H1 (cell line): ENCODE measurements at regions not wholly inside any gene's neighbourhood (a gene's known extent, or its start where the extent isn't known, plus 50 kb on each side); places are given as distances from the start of the nearest gene placed in this dataset.

ENCODE experiments used
- CTCF ChIA-PET: fragments of 300-600 bp; sonication (Branson Sonifier 250); formaldehyde crosslinking; loops from one replicate; lab custom pipeline; 2021; ENCODE audit not compliant: partially characterized antibody; lab: Charles Lee
- POLR2A ChIA-PET: fragments of 300-600 bp; sonication (Branson Sonifier 250); formaldehyde crosslinking; loops from one replicate; lab custom pipeline; 2021; ENCODE audit warnings: inconsistent platforms; ENCODE audit not compliant: partially characterized antibody; lab: Charles Lee
- DNase-seq, 2 experiments: peaks; one replicate each; pipeline versions ENCODE4 v3.0.0 to v3.0.0-alpha.2; 2010 to 2022; ENCODE audit warnings: low spot score in 2 of 2, low read depth in 1 of 2, mixed read lengths in 1 of 2
- FAIRE-seq: peaks from 2 replicates; lab custom pipeline; 2011; peaks lifted over from hg19 to GRCh38; lab: Jason Lieb, UNC
- H2AFZ ChIP-seq: 2 replicates; pipeline ENCODE4 v1.8.1; 2012; ENCODE audit warnings: low read length, inconsistent platforms
- H2AK5ac ChIP-seq: 2 replicates; pipeline ENCODE4 v1.6.1; 2013; ENCODE audit warnings: low read depth, low read length
- H2BK120ac ChIP-seq: replicated peaks from 2 replicates; pipeline ENCODE3; 2013; ENCODE audit warnings: low read depth, low read length, inconsistent platforms
- H2BK12ac ChIP-seq: 2 replicates; pipeline ENCODE4 v1.6.1; 2013; ENCODE audit warnings: low read depth, low read length
- H2BK15ac ChIP-seq: 2 replicates; pipeline ENCODE4 v1.6.1; 2013; ENCODE audit warnings: low read length
- H2BK20ac ChIP-seq: 2 replicates; pipeline ENCODE4 v1.6.1; 2013; ENCODE audit warnings: low read length
- H2BK5ac ChIP-seq: 2 replicates; pipeline ENCODE4 v1.6.1; 2013; ENCODE audit warnings: low read depth, low read length
- H3K14ac ChIP-seq: 2 replicates; pipeline ENCODE4 v1.6.1; 2013; ENCODE audit warnings: inconsistent platforms; ENCODE audit not compliant: insufficient read length
- H3K18ac ChIP-seq: 2 replicates; pipeline ENCODE4 v1.6.1; 2013; ENCODE audit warnings: low read length; ENCODE audit errors: extremely low read depth
- H3K23ac ChIP-seq: 2 replicates; pipeline ENCODE4 v1.6.1; 2013; ENCODE audit warnings: inconsistent platforms; ENCODE audit not compliant: insufficient read length
- H3K23me2 ChIP-seq: 2 replicates; pipeline ENCODE4 v1.6.1; 2013; ENCODE audit warnings: low read depth, low read length
- H3K27ac ChIP-seq: 2 replicates; pipeline ENCODE4 v1.6.1; 2011; ENCODE audit warnings: low read depth, low read length, inconsistent platforms
- H3K27me3 ChIP-seq, 4 experiments: replicated peaks in 1 of 4; 1 replicate in 1 of 4; 2 replicates in 3 of 4; pipeline versions ENCODE4 v1.6.1 to v1.8.1; 2011 to 2013; ENCODE audit warnings: low read length in 3 of 4, mild to moderate bottlenecking in 3 of 4, inconsistent platforms in 2 of 4, mixed read lengths in 2 of 4, moderate library complexity in 1 of 4; ENCODE audit not compliant: control insufficient read depth in 3 of 4, insufficient read depth in 3 of 4; ENCODE audit errors: extremely low read depth in 1 of 4
- H3K36me3 ChIP-seq, 4 experiments: 2 replicates each; pipeline versions ENCODE4 v1.6.1 to v1.8.1; 2011 to 2013; ENCODE audit warnings: mild to moderate bottlenecking in 4 of 4, low read length in 3 of 4, moderate library complexity in 2 of 4, control low read depth in 1 of 4, inconsistent platforms in 1 of 4; ENCODE audit not compliant: insufficient read depth in 4 of 4, control insufficient read depth in 2 of 4
- H3K4ac ChIP-seq: replicated peaks from 2 replicates; pipeline ENCODE3; 2013; ENCODE audit warnings: low read length, low read depth, mixed read lengths, inconsistent platforms; ENCODE audit not compliant: insufficient read length
- H3K4me1 ChIP-seq, 4 experiments: replicated peaks in 1 of 4; 1 replicate in 1 of 4; 2 replicates in 3 of 4; pipeline versions ENCODE4 v1.6.1 to v1.8.1; 2011 to 2013; ENCODE audit warnings: low read length in 3 of 4, inconsistent platforms in 2 of 4, mixed read lengths in 1 of 4; ENCODE audit not compliant: insufficient read depth in 4 of 4, control insufficient read depth in 3 of 4
- H3K4me2 ChIP-seq, 2 experiments: 2 replicates each; pipeline versions ENCODE4 v1.6.1 to v1.8.1; 2011 to 2013; ENCODE audit warnings: low read depth in 2 of 2, low read length in 2 of 2, control low read depth in 1 of 2, inconsistent platforms in 1 of 2, mild to moderate bottlenecking in 1 of 2; ENCODE audit not compliant: insufficient read depth in 1 of 2
- H3K4me3 ChIP-seq, 4 experiments: fragments of 200-600, 300-600 bp in 1 of 4; sonication (generic), shearing (Covaris generic), sonication (Bioruptor Twin) in 1 of 4; 2 replicates each; pipeline versions ENCODE4 v1.5.1 to v1.8.1; 2011 to 2016; ENCODE audit warnings: low read length in 4 of 4, low read depth in 3 of 4, control low read depth in 2 of 4, inconsistent platforms in 2 of 4, mild to moderate bottlenecking in 2 of 4, mixed read lengths in 1 of 4, moderate library complexity in 1 of 4; ENCODE audit not compliant: insufficient read depth in 2 of 4; ENCODE audit errors: extremely low read depth in 1 of 4
- H3K56ac ChIP-seq: replicated peaks from 2 replicates; pipeline ENCODE3; 2013; ENCODE audit warnings: low read depth, mild to moderate bottlenecking, mixed read lengths, low read length, inconsistent platforms; ENCODE audit not compliant: insufficient read length
- H3K79me1 ChIP-seq: 2 replicates; pipeline ENCODE4 v1.6.1; 2013; ENCODE audit warnings: low read depth, low read length, control low read depth
- H3K79me2 ChIP-seq, 2 experiments: 2 replicates each; pipeline versions ENCODE4 v1.6.1 to v1.8.1; 2012 to 2013; ENCODE audit warnings: low read length in 2 of 2, mild to moderate bottlenecking in 2 of 2, inconsistent platforms in 1 of 2; ENCODE audit not compliant: insufficient read depth in 2 of 2, control insufficient read depth in 1 of 2
- H3K9ac ChIP-seq, 4 experiments: replicated peaks in 1 of 4; 1 replicate in 1 of 4; 2 replicates in 3 of 4; pipeline versions ENCODE4 v1.6.1 to v1.8.1; 2011 to 2013; ENCODE audit warnings: low read depth in 3 of 4, low read length in 3 of 4, control low read depth in 2 of 4, mild to moderate bottlenecking in 2 of 4, moderate library complexity in 2 of 4, inconsistent platforms in 1 of 4; ENCODE audit errors: extremely low read depth in 1 of 4
- H3K9me3 ChIP-seq, 2 experiments: 2 replicates each; pipeline versions ENCODE4 v1.6.1 to v1.8.1; 2012 to 2013; ENCODE audit warnings: mild to moderate bottlenecking in 2 of 2, moderate library complexity in 2 of 2, control low read depth in 1 of 2, inconsistent platforms in 1 of 2, low read depth in 1 of 2, low read length in 1 of 2, mixed read lengths in 1 of 2; ENCODE audit not compliant: insufficient read depth in 2 of 2
- H4K20me1 ChIP-seq, 2 experiments: replicated peaks in 1 of 2; 2 replicates each; pipeline versions ENCODE3 to v1.8.1; 2011 to 2013; ENCODE audit warnings: inconsistent platforms in 2 of 2, low read length in 2 of 2, mild to moderate bottlenecking in 1 of 2; ENCODE audit not compliant: insufficient read depth in 2 of 2, control insufficient read depth in 1 of 2
- H4K5ac ChIP-seq: 2 replicates; pipeline ENCODE4 v1.6.1; 2013; ENCODE audit warnings: low read length, low read depth, mixed read lengths, inconsistent platforms; ENCODE audit not compliant: insufficient read length
- H4K8ac ChIP-seq: 2 replicates; pipeline ENCODE4 v1.8.0; 2013; ENCODE audit warnings: mild to moderate bottlenecking, moderate library complexity, low read length, inconsistent platforms; ENCODE audit not compliant: insufficient read depth; ENCODE audit errors: extremely low read depth
- H4K91ac ChIP-seq: replicated peaks from 2 replicates; pipeline ENCODE3; 2013; ENCODE audit warnings: low read length, mixed read lengths, inconsistent platforms; ENCODE audit not compliant: insufficient read length
- ATF3 ChIP-seq: IDR thresholded peaks from 2 replicates; pipeline ENCODE4 v1.6.1; 2011; ENCODE audit warnings: low read depth, mild to moderate bottlenecking, low read length; ENCODE audit not compliant: insufficient read depth
- BACH1 ChIP-seq: IDR thresholded peaks from 2 replicates; pipeline ENCODE4 v1.6.1; 2012; ENCODE audit warnings: low read length, improper control_type of control experiment
- GABPA ChIP-seq: IDR thresholded peaks from 2 replicates; pipeline ENCODE4 v1.6.1; 2011; ENCODE audit warnings: mild to moderate bottlenecking, low read length, moderate library complexity, borderline replicate concordance; ENCODE audit not compliant: insufficient read depth
- HDAC2 ChIP-seq, 2 experiments: fragments of 300-600 bp in 1 of 2; sonication (generic) in 1 of 2; IDR thresholded peaks; 2 replicates each; pipeline ENCODE4 v1.6.1; 2011 to 2012; ENCODE audit warnings: low read depth in 2 of 2, low read length in 2 of 2, mild to moderate bottlenecking in 2 of 2, moderate library complexity in 2 of 2, borderline replicate concordance in 1 of 2, inconsistent platforms in 1 of 2
- HDAC6 ChIP-seq: IDR thresholded peaks from one replicate; pipeline ENCODE4 v1.7.1; 2012; ENCODE audit warnings: low read depth, mild to moderate bottlenecking, inconsistent platforms, low read length, moderate library complexity
- NRF1 ChIP-seq: IDR thresholded peaks from 2 replicates; pipeline ENCODE4 v1.6.1; 2011; ENCODE audit warnings: mild to moderate bottlenecking, low read depth, low read length, improper control_type of control experiment
- RAD21 ChIP-seq, 2 experiments: IDR thresholded peaks in 1 of 2; conservative IDR thresholded peaks in 1 of 2; 2 replicates each; pipeline ENCODE4 v1.6.1; 2011; ENCODE audit warnings: low read depth in 2 of 2, low read length in 2 of 2, improper control_type of control experiment in 1 of 2, inconsistent platforms in 1 of 2, mild to moderate bottlenecking in 1 of 2, moderate library complexity in 1 of 2
- RNF2 ChIP-seq: fragments of 200-900, 300-1000 bp; sonication (generic); IDR thresholded peaks from 2 replicates; pipeline ENCODE4 v1.7.1; 2016; ENCODE audit warnings: borderline replicate concordance, low read depth, mild to moderate bottlenecking, antibody characterized with exemption, low read length; ENCODE audit not compliant: poor library complexity, severe bottlenecking; ENCODE audit errors: missing control alignments
- SIN3A ChIP-seq, 2 experiments: IDR thresholded peaks in 1 of 2; conservative IDR thresholded peaks in 1 of 2; 2 replicates each; pipeline ENCODE4 v1.6.1; 2011 to 2012; ENCODE audit warnings: low read length in 2 of 2, improper control_type of control experiment in 1 of 2, low read depth in 1 of 2, mild to moderate bottlenecking in 1 of 2
- SIX5 ChIP-seq: IDR thresholded peaks from 2 replicates; pipeline ENCODE4 v1.6.1; 2011; ENCODE audit warnings: mild to moderate bottlenecking, low read depth, low read length
- SP2 ChIP-seq: IDR thresholded peaks from 2 replicates; pipeline ENCODE4 v1.6.1; 2012; ENCODE audit warnings: mild to moderate bottlenecking, low read length, inconsistent platforms
- SP4 ChIP-seq: IDR thresholded peaks from 2 replicates; pipeline ENCODE4 v1.6.1; 2012; ENCODE audit warnings: low read length, inconsistent platforms
- SUZ12 ChIP-seq: fragments of 200-600 bp; sonication (generic); IDR thresholded peaks from 2 replicates; pipeline ENCODE4 v1.6.1; 2012; ENCODE audit warnings: mild to moderate bottlenecking, inconsistent platforms, low read length, moderate library complexity, mixed read lengths
- TAF7 ChIP-seq: optimal IDR thresholded peaks from 2 replicates; pipeline ENCODE3; 2011; ENCODE audit warnings: low read depth, mild to moderate bottlenecking, inconsistent platforms, low read length, moderate library complexity, borderline replicate concordance
- WGBS, 2 experiments: shearing (Covaris generic) in 1 of 2; methylation state at CpG; one replicate each; pipeline versions ENCODE4 v1.1.6 to v1.1.7; 2013 to 2015; ENCODE audit warnings: low lambda C conversion rate in 2 of 2, mixed read lengths in 2 of 2, inconsistent platforms in 1 of 2, low coverage in 1 of 2, missing lambda C conversion rate in 1 of 2; ENCODE audit not compliant: insufficient replicate concordance in 2 of 2, insufficient coverage in 1 of 2, insufficient read length in 1 of 2; ENCODE audit errors: extremely low coverage in 1 of 2, missing lambda C conversion rate in 1 of 2; 5-methylcytosine and 5-hydroxymethylcytosine counted together

GRCh38 chr4:135274416-135274815 lies 1072.8 kb upstream of the PABPC4L start:
- H3K23me2 ChIP-seq, result no peaks in the 10 kb centered on the region
- H3K23ac ChIP-seq, result no peak overlapping the region

More at GRCh38 chr4:135274416-135274815, 1072.8 kb upstream of the PABPC4L start:
- H3K4me1 ChIP-seq, result no peaks in the 10 kb centered on the region
- no peak overlapping the region for H2BK20ac ChIP-seq
- no peak overlapping the region for H3K4ac ChIP-seq
- DNase-seq (no peak), FAIRE-seq (no peak)
- H4K5ac ChIP-seq, result no peak overlapping the region
- 88% methylated on average over 1 of the region's 1 CpG; no CpG with 5 or more reads in 1 of the 2 experiments for WGBS, 2 experiments
- no peak overlapping the region for H2AFZ ChIP-seq
- TF ChIP-seq HDAC6 (no peak), BACH1 (no peak), SIX5 (no peak), SP2 (no peak), SIN3A (conservative IDR thresholded peaks at IDR 0.05 in 1 of 2, IDR thresholded peaks at IDR 0.05 in 1 of 2; ENCODE audit: low read depth in 1 of 2, low read length in 2 of 2) (no peak), GABPA (no peak), SP4 (no peak), HDAC2 (IDR thresholded peaks at IDR 0.05; ENCODE audit: borderline replicate concordance in 1 of 2, low read depth in 2 of 2, low read length in 2 of 2) (no peak), NRF1 (no peak), RAD21 (IDR thresholded peaks at IDR 0.05 in 1 of 2, conservative IDR thresholded peaks at IDR 0.05 in 1 of 2; ENCODE audit: low read depth in 2 of 2, low read length in 2 of 2) (no peak), ATF3 (no peak), TAF7 (no peak), RNF2 (no peak), SUZ12 (no peak)
- H3K79me1 ChIP-seq, result no peaks in the 10 kb centered on the region
- H3K79me2 ChIP-seq, result no peaks in the 10 kb centered on the region
- no peak overlapping the region for H2BK5ac ChIP-seq
- no peaks in the 10 kb centered on the region for H4K20me1 ChIP-seq
- H2BK120ac ChIP-seq, result no peak overlapping the region
- no peaks in the 10 kb centered on the region for H3K36me3 ChIP-seq
- H4K91ac ChIP-seq, result no peak overlapping the region
- no peak overlapping the region for H3K14ac ChIP-seq
- H2AK5ac ChIP-seq, result no peak overlapping the region
- H3K27ac ChIP-seq, result no peak overlapping the region
- H3K18ac ChIP-seq, result no peak overlapping the region
- no peaks in the 10 kb centered on the region for H3K9me3 ChIP-seq
- POLR2A ChIA-PET, result no interaction called here
- H3K56ac ChIP-seq, result no peak overlapping the region
- no peaks in the 10 kb centered on the region for H3K27me3 ChIP-seq
- H2BK12ac ChIP-seq, result no peak overlapping the region
- no peak overlapping the region for H3K4me2 ChIP-seq
- no peak overlapping the region for H2BK15ac ChIP-seq
- no peak overlapping the region for H3K4me3 ChIP-seq
- no peak overlapping the region for H4K8ac ChIP-seq
- CTCF ChIA-PET, result no interaction called here
- H3K9ac ChIP-seq, result no peak overlapping the region
